ENCODE measurements at regions not wholly inside any gene's neighbourhood (a gene's known extent, or its start where the extent isn't known, plus 50 kb on each side); places are given as distances from the start of the nearest gene placed in this dataset.

DNA sequence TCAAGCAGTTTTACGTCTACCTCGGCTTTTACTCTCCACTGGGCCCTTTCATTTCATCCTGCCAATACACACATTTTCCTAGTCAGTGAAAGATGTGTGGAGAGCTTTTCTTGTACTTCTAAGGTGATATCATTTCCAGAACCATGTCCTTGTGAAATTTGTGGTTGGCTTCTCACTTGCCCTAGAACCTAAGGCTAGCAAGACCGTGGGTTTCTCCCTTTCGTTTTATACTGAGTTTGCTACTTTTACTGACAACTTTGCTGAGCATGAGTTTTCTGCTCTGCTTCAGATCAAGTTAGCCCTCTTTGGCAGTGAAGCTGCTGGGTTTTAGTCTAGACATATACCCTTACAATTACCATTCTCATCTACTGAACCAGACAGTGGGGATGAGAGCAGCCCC lies 95.7 kb upstream of the FRMPD4 start:
- TF ChIP-seq, protein P1, sequence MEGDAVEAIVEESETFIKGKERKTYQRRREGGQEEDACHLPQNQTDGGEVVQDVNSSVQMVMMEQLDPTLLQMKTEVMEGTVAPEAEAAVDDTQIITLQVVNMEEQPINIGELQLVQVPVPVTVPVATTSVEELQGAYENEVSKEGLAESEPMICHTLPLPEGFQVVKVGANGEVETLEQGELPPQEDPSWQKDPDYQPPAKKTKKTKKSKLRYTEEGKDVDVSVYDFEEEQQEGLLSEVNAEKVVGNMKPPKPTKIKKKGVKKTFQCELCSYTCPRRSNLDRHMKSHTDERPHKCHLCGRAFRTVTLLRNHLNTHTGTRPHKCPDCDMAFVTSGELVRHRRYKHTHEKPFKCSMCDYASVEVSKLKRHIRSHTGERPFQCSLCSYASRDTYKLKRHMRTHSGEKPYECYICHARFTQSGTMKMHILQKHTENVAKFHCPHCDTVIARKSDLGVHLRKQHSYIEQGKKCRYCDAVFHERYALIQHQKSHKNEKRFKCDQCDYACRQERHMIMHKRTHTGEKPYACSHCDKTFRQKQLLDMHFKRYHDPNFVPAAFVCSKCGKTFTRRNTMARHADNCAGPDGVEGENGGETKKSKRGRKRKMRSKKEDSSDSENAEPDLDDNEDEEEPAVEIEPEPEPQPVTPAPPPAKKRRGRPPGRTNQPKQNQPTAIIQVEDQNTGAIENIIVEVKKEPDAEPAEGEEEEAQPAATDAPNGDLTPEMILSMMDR (IDR thresholded peaks at IDR 0.05): no peak
- no peak for TF ChIP-seq EP300 (IDR thresholded peaks at IDR 0.05)
